ENCODE measurements at regions not wholly inside any gene's neighbourhood (a gene's known extent, or its start where the extent isn't known, plus 50 kb on each side); places are given as distances from the start of the nearest gene placed in this dataset.

GRCh38 chr21:39041816-39042215, 141.4 kb downstream of the PSMG1 start:
- CTCF ChIA-PET = no interaction called here
- POLR2A ChIA-PET = no interaction called here
- TF ChIP-seq ZNF239 (tag by site-specific recombination; IDR thresholded peaks at IDR 0.05) (no peak), ZNF24 (tag by site-specific recombination; IDR thresholded peaks at IDR 0.05) (no peak), ZBTB26 (tag by site-specific recombination; optimal IDR thresholded peaks at IDR 0.05) (no peak)
- TF ChIP-seq, protein P1, sequence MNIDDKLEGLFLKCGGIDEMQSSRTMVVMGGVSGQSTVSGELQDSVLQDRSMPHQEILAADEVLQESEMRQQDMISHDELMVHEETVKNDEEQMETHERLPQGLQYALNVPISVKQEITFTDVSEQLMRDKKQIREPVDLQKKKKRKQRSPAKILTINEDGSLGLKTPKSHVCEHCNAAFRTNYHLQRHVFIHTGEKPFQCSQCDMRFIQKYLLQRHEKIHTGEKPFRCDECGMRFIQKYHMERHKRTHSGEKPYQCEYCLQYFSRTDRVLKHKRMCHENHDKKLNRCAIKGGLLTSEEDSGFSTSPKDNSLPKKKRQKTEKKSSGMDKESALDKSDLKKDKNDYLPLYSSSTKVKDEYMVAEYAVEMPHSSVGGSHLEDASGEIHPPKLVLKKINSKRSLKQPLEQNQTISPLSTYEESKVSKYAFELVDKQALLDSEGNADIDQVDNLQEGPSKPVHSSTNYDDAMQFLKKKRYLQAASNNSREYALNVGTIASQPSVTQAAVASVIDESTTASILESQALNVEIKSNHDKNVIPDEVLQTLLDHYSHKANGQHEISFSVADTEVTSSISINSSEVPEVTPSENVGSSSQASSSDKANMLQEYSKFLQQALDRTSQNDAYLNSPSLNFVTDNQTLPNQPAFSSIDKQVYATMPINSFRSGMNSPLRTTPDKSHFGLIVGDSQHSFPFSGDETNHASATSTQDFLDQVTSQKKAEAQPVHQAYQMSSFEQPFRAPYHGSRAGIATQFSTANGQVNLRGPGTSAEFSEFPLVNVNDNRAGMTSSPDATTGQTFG (tag by site-specific recombination; IDR thresholded peaks at IDR 0.05; ENCODE audit: borderline replicate concordance) = no peak
- Histone ChIP-seq H3K27ac (ENCODE audit: extremely low read depth, low read depth, low read length) (no peak overlapping the region), H3K4me3 (ENCODE audit: low read depth, low read length) (no peak overlapping the region), H3K36me3 (ENCODE audit: control insufficient read depth in 2 of 2, insufficient read depth in 1 of 2, low read length in 2 of 2) (no peaks in the 10 kb centered on the region), H3K4me1 (ENCODE audit: control insufficient read depth, insufficient read depth, low read length) (no peaks in the 10 kb centered on the region), H3K9me3 (ENCODE audit: control insufficient read depth, insufficient read depth, low read depth, low read length) (no peaks in the 10 kb centered on the region)

GRCh38 chr21:39040494-39041110, 142.6 kb downstream of the PSMG1 start:
- POLR2A ChIA-PET = no interaction called here
- no peaks in the 10 kb centered on the region for H3K9me3 ChIP-seq (ENCODE audit: control insufficient read depth, insufficient read depth, low read depth, low read length)
- H3K36me3 ChIP-seq (ENCODE audit: control insufficient read depth in 2 of 2, insufficient read depth in 1 of 2, low read length in 2 of 2) = no peaks in the 10 kb centered on the region
- no peak overlapping the region for H3K4me3 ChIP-seq (ENCODE audit: low read depth, low read length)
- no peaks in the 10 kb centered on the region for H3K4me1 ChIP-seq (ENCODE audit: control insufficient read depth, insufficient read depth, low read length)
- no peak overlapping the region for H3K27ac ChIP-seq (ENCODE audit: extremely low read depth, low read depth, low read length)
- CTCF ChIA-PET = no interaction called here
- TF ChIP-seq, protein P2, sequence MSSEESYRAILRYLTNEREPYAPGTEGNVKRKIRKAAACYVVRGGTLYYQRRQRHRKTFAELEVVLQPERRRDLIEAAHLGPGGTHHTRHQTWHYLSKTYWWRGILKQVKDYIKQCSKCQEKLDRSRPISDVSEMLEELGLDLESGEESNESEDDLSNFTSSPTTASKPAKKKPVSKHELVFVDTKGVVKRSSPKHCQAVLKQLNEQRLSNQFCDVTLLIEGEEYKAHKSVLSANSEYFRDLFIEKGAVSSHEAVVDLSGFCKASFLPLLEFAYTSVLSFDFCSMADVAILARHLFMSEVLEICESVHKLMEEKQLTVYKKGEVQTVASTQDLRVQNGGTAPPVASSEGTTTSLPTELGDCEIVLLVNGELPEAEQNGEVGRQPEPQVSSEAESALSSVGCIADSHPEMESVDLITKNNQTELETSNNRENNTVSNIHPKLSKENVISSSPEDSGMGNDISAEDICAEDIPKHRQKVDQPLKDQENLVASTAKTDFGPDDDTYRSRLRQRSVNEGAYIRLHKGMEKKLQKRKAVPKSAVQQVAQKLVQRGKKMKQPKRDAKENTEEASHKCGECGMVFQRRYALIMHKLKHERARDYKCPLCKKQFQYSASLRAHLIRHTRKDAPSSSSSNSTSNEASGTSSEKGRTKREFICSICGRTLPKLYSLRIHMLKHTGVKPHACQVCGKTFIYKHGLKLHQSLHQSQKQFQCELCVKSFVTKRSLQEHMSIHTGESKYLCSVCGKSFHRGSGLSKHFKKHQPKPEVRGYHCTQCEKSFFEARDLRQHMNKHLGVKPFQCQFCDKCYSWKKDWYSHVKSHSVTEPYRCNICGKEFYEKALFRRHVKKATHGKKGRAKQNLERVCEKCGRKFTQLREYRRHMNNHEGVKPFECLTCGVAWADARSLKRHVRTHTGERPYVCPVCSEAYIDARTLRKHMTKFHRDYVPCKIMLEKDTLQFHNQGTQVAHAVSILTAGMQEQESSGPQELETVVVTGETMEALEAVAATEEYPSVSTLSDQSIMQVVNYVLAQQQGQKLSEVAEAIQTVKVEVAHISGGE (tag by site-specific recombination; conservative IDR thresholded peaks at IDR 0.05; ENCODE audit: low read depth) = no peak
- TF ChIP-seq ZNF26 (tag by site-specific recombination; IDR thresholded peaks at IDR 0.05) (no peak), GLI4 (tag by site-specific recombination; IDR thresholded peaks at IDR 0.05) (no peak), ZBTB8A (tag by site-specific recombination; IDR thresholded peaks at IDR 0.05) (no peak), ZNF837 (tag by site-specific recombination; IDR thresholded peaks at IDR 0.05) (no peak), ZNF623 (tag by site-specific recombination; IDR thresholded peaks at IDR 0.05) (no peak), ZNF777 (tag by site-specific recombination; IDR thresholded peaks at IDR 0.05; ENCODE audit: borderline replicate concordance) (no peak)

GRCh38 chr21:39037807-39038405, 145.3 kb downstream of the PSMG1 start:
- Histone ChIP-seq H3K4me3 (ENCODE audit: low read depth, low read length) (no peak overlapping the region), H3K9me3 (ENCODE audit: control insufficient read depth, insufficient read depth, low read depth, low read length) (no peaks in the 10 kb centered on the region), H3K4me1 (ENCODE audit: control insufficient read depth, insufficient read depth, low read length) (no peaks in the 10 kb centered on the region), H3K27ac (ENCODE audit: extremely low read depth, low read depth, low read length) (no peak overlapping the region), H3K36me3 (ENCODE audit: control insufficient read depth in 2 of 2, insufficient read depth in 1 of 2, low read length in 2 of 2) (no peaks in the 10 kb centered on the region)
- ChIA-PET POLR2A (no interaction called here), CTCF (interaction anchor here (0.6 to 2.6 kb wide), 8 partner anchors 10 to 582 kb away, joined by 3 to 7 read pairs (median 3); no protein-coding TSS in a partner anchor)
- TF ChIP-seq ZNF423 (tag by site-specific recombination; IDR thresholded peaks at IDR 0.05) (no peak), ZNF426 (tag by site-specific recombination; IDR thresholded peaks at IDR 0.05) (no peak), ZNF555 (tag by site-specific recombination; conservative IDR thresholded peaks at IDR 0.05) (no peak), ZNF548 (tag by site-specific recombination; IDR thresholded peaks at IDR 0.05) (no peak), PRDM10 (tag by site-specific recombination; IDR thresholded peaks at IDR 0.05) (no peak)
